Brain microvascular endothelial cell (primary cell): ENCODE measurements at regions not wholly inside any gene's neighbourhood (a gene's known extent, or its start where the extent isn't known, plus 50 kb on each side); places are given as distances from the start of the nearest gene placed in this dataset.

Source experiments
- DNase-seq: peaks from one replicate; pipeline ENCODE4 v3.0.0-alpha.2; 2020
- H3K27ac ChIP-seq: fragments of 250-450 bp; sonication (Bioruptor Pico); 2 replicates; pipeline ENCODE4 v1.5.1; 2020; ENCODE audit warnings: mild to moderate bottlenecking, moderate library complexity
- H3K27me3 ChIP-seq: fragments of 250-450 bp; sonication (Bioruptor Pico); replicated peaks from 2 replicates; pipeline ENCODE4 v1.5.1; 2020; ENCODE audit warnings: mild to moderate bottlenecking
- H3K36me3 ChIP-seq: fragments of 250-450 bp; sonication (Bioruptor Pico); replicated peaks from 2 replicates; pipeline ENCODE4 v1.5.1; 2020; ENCODE audit warnings: mild to moderate bottlenecking
- H3K4me3 ChIP-seq: 2 replicates; pipeline ENCODE4 v1.5.1; 2011; ENCODE audit warnings: low read depth, mild to moderate bottlenecking, control low read depth, low read length, moderate library complexity
- CTCF ChIP-seq: IDR thresholded peaks from 2 replicates; pipeline ENCODE4 v1.5.1; 2011; ENCODE audit warnings: low read depth, mild to moderate bottlenecking, moderate library complexity, low read length, control low read depth, inconsistent platforms; ENCODE audit errors: missing control alignments
- in situ Hi-C: cut with HindIII; loops from 2 replicates; pipeline ENCODE4 v1.10.0; 2017; ENCODE audit warnings: low sequenced_read_pairs, low pct_ligation_motif_present

- TF ChIP-seq CTCF = no peak
- H3K27ac ChIP-seq = no peak overlapping the region
- in situ Hi-C loops = no loop called here
- no peak for DNase-seq
- H3K36me3 ChIP-seq = no peaks in the 10 kb centered on the region
- no peak overlapping the region for H3K4me3 ChIP-seq
- H3K27me3 ChIP-seq = no peaks in the 10 kb centered on the region
These were observed 154.3 kb upstream of the PLAAT1 start for GRCh38 chr3:193086681-193087080.

GRCh38 chr3:193087336-193087735 lies 153.7 kb upstream of the PLAAT1 start:
- TF ChIP-seq CTCF = no peak
- H3K27me3 ChIP-seq = no peaks in the 10 kb centered on the region
- in situ Hi-C loops = no loop called here
- H3K36me3 ChIP-seq = no peaks in the 10 kb centered on the region
- DNase-seq = no peak
- H3K4me3 ChIP-seq = no peak overlapping the region
- H3K27ac ChIP-seq = no peak overlapping the region

- H3K27ac ChIP-seq = no peak overlapping the region
- no peaks in the 10 kb centered on the region for H3K36me3 ChIP-seq
- H3K4me3 ChIP-seq = no peak overlapping the region
- DNase-seq = no peak
- TF ChIP-seq CTCF = no peak
- H3K27me3 ChIP-seq = no peaks in the 10 kb centered on the region
- in situ Hi-C loops = no loop called here
These were observed 145.7 kb upstream of the PLAAT1 start for GRCh38 chr3:193095366-193095765.

GRCh38 chr3:193096076-193096475 lies 144.9 kb upstream of the PLAAT1 start:
- in situ Hi-C loops = no loop called here
- H3K4me3 ChIP-seq = no peak overlapping the region

GRCh38 chr3:193114431-193115340 lies 126.3 kb upstream of the PLAAT1 start:
- H3K27ac ChIP-seq = no peak overlapping the region
- no peak overlapping the region for H3K4me3 ChIP-seq
- DNase-seq = no peak
- in situ Hi-C loops = no loop called here
- H3K27me3 ChIP-seq = no peaks in the 10 kb centered on the region
- no peak for TF ChIP-seq CTCF
- no peaks in the 10 kb centered on the region for H3K36me3 ChIP-seq

More at GRCh38 chr3:193096076-193096475, 144.9 kb upstream of the PLAAT1 start:
- TF ChIP-seq CTCF = no peak
- Histone ChIP-seq H3K27me3 (no peaks in the 10 kb centered on the region), H3K36me3 (no peaks in the 10 kb centered on the region), H3K27ac (no peak overlapping the region)
- DNase-seq = no peak
